ENCODE measurements at regions not wholly inside any gene's neighbourhood (a gene's known extent, or its start where the extent isn't known, plus 50 kb on each side); places are given as distances from the start of the nearest gene placed in this dataset.

DNA sequence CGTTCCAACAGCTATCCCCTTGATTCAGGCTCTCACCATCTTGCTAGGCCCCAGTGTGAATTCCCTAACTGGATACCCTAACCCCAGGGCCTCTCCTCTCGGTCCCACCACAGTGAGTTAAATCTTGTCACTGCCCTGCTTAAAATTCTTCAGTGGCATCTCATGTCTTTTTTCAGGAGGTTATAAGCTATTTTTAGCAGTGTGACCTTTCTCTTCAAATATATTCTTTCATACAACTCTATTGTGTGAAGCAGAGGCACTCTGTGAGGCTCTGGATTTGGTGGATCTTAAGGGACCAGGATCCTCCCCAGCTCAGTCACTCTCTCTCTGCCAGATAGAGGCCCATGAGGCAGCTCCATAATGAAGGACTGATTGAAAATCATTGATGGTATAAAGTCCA lies 760.4 kb downstream of the NTRK3 start:
- TF ChIP-seq EZH2 (IDR thresholded peaks at IDR 0.05; ENCODE audit: low read length, missing control alignments): no peak
- TF ChIP-seq, protein P1, sequence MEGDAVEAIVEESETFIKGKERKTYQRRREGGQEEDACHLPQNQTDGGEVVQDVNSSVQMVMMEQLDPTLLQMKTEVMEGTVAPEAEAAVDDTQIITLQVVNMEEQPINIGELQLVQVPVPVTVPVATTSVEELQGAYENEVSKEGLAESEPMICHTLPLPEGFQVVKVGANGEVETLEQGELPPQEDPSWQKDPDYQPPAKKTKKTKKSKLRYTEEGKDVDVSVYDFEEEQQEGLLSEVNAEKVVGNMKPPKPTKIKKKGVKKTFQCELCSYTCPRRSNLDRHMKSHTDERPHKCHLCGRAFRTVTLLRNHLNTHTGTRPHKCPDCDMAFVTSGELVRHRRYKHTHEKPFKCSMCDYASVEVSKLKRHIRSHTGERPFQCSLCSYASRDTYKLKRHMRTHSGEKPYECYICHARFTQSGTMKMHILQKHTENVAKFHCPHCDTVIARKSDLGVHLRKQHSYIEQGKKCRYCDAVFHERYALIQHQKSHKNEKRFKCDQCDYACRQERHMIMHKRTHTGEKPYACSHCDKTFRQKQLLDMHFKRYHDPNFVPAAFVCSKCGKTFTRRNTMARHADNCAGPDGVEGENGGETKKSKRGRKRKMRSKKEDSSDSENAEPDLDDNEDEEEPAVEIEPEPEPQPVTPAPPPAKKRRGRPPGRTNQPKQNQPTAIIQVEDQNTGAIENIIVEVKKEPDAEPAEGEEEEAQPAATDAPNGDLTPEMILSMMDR (conservative IDR thresholded peaks at IDR 0.05 in 1 of 2, IDR thresholded peaks at IDR 0.05 in 1 of 2; ENCODE audit: low read depth in 1 of 2, low read length in 2 of 2): no peak
